ENCODE measurements at regions not wholly inside any gene's neighbourhood (a gene's known extent, or its start where the extent isn't known, plus 50 kb on each side); places are given as distances from the start of the nearest gene placed in this dataset.

DNA sequence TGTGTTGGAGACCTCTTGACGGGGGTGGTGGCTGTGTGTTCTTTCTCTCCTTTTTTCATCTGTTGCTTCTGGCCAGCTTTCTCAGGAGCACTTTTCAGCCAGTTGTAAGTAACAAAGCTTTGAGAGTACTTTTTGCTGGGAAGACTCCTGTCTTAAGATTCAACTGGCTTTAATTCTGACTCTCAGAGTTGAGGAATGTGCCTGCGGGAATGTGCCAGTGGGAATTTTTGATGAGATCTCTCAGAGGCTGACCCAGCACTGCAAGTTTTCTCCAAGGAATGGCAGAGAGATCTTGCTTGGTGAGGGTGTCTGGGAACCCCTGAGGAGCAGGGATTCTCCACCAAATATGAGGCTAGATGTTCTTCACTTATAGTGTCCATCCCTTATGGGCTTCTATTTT is 91.6 kb upstream of the OR9Q1 start:
- intact Hi-C loops (cut with micrococcal nuclease) (no loop called here), dilution Hi-C loops (cut with MboI; ENCODE audit: extremely low pct_ligation_motif_present, low sequenced_read_pairs) (no loop called here)
- DNase-seq (ENCODE audit: low read depth, low spot score) (no peak), FAIRE-seq (no peak)
- Histone ChIP-seq H3K36me3 (ENCODE audit: control insufficient read depth in 2 of 2, extremely low read depth in 1 of 2, insufficient read depth in 2 of 2, low read length in 2 of 2) (no peaks in the 10 kb centered on the region), H3K79me2 (ENCODE audit: control insufficient read depth, insufficient read depth, low read length) (no peaks in the 10 kb centered on the region), H3K27me3 (ENCODE audit: control insufficient read depth in 2 of 2, insufficient read depth in 2 of 2, low read length in 2 of 2) (peaks cover 0 to 2% of the 10 kb centered on the region in 2 experiments), H3K9ac (replicated peaks; ENCODE audit: extremely low read depth, insufficient read depth, low read length) (no peak overlapping the region), H3K9me1 (replicated peaks; ENCODE audit: control insufficient read depth, extremely low read depth, insufficient read depth, low read length) (no peaks in the 10 kb centered on the region), H2AFZ (ENCODE audit: low read depth, low read length) (no peak overlapping the region), H3K4me2 (ENCODE audit: insufficient read depth, low read length) (no peak overlapping the region), H3K27ac (ENCODE audit: insufficient read depth, low read depth, low read length) (no peak overlapping the region), H3K4me1 (ENCODE audit: control insufficient read depth, extremely low read depth, insufficient read depth, low read length) (no peaks in the 10 kb centered on the region), H4K20me1 (replicated peaks; ENCODE audit: control insufficient read depth, extremely low read depth, insufficient read depth, low read length) (no peaks in the 10 kb centered on the region), H3K4me3 (replicated peaks in 1 of 3; ENCODE audit: insufficient read depth in 1 of 3, low read depth in 1 of 3, low read length in 3 of 3) (no peak overlapping the region), H3K9me3 (replicated peaks; ENCODE audit: control insufficient read depth, insufficient read depth, low read length) (no peaks in the 10 kb centered on the region)
- ChIA-PET POLR2A (no interaction called here), CTCF (interaction anchor here (1.3 kb wide), 1 partner anchor 17 kb away, joined by 3 read pairs; no protein-coding TSS in a partner anchor)
- TF ChIP-seq GATA2 (IDR thresholded peaks at IDR 0.05; ENCODE audit: insufficient read depth, insufficient read length, low read depth, low read length) (no peak), POLR2AphosphoS5 (IDR thresholded peaks at IDR 0.05; ENCODE audit: insufficient read depth, low read depth, low read length) (no peak), POLR2A (IDR thresholded peaks at IDR 0.05; ENCODE audit: low read depth, low read length) (no peak), MYC (IDR thresholded peaks at IDR 0.05; ENCODE audit: low read depth, low read length) (no peak), EZH2 (IDR thresholded peaks at IDR 0.05; ENCODE audit: borderline replicate concordance, low read depth, low read length, severe bottlenecking) (no peak), JUN (IDR thresholded peaks at IDR 0.05; ENCODE audit: borderline replicate concordance, insufficient read depth, insufficient read length, low read depth) (no peak), FOS (IDR thresholded peaks at IDR 0.05; ENCODE audit: borderline replicate concordance, insufficient read depth, low read length) (no peak)
- TF ChIP-seq, protein P1, sequence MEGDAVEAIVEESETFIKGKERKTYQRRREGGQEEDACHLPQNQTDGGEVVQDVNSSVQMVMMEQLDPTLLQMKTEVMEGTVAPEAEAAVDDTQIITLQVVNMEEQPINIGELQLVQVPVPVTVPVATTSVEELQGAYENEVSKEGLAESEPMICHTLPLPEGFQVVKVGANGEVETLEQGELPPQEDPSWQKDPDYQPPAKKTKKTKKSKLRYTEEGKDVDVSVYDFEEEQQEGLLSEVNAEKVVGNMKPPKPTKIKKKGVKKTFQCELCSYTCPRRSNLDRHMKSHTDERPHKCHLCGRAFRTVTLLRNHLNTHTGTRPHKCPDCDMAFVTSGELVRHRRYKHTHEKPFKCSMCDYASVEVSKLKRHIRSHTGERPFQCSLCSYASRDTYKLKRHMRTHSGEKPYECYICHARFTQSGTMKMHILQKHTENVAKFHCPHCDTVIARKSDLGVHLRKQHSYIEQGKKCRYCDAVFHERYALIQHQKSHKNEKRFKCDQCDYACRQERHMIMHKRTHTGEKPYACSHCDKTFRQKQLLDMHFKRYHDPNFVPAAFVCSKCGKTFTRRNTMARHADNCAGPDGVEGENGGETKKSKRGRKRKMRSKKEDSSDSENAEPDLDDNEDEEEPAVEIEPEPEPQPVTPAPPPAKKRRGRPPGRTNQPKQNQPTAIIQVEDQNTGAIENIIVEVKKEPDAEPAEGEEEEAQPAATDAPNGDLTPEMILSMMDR (IDR thresholded peaks at IDR 0.05; ENCODE audit: extremely low read depth in 1 of 2, insufficient read depth in 1 of 2, low read depth in 1 of 2, low read length in 2 of 2), result no peak
- TF ChIP-seq, protein P2, sequence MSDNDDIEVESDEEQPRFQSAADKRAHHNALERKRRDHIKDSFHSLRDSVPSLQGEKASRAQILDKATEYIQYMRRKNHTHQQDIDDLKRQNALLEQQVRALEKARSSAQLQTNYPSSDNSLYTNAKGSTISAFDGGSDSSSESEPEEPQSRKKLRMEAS (IDR thresholded peaks at IDR 0.05; ENCODE audit: insufficient read depth, insufficient read length), result no peak
- BruUV-seq (replicated peaks), result no TSS peak
